GM23248 (cell line): ENCODE measurements at regions not wholly inside any gene's neighbourhood (a gene's known extent, or its start where the extent isn't known, plus 50 kb on each side); places are given as distances from the start of the nearest gene placed in this dataset.

ENCODE experiments used
- EZH2 ChIP-seq: fragments of 200-600 bp; sonication (generic); IDR thresholded peaks from 2 replicates; pipeline ENCODE4 v1.6.1; 2018; ENCODE audit warnings: antibody characterized with exemption, mild to moderate bottlenecking; ENCODE audit not compliant: insufficient read depth, poor library complexity, severe bottlenecking
- EZH2phosphoT487 ChIP-seq: fragments of 200-600 bp; sonication (generic); IDR thresholded peaks from 2 replicates; pipeline ENCODE4 v1.6.1; 2018; ENCODE audit warnings: antibody characterized with exemption, moderate library complexity, mild to moderate bottlenecking, low read depth; ENCODE audit not compliant: insufficient read depth

GRCh38 chr10:28186461-28186860 is 116.4 kb downstream of the MPP7 start:
- TF ChIP-seq EZH2 (no peak), EZH2phosphoT487 (no peak)
